GM21786 (cell line): ENCODE measurements at regions not wholly inside any gene's neighbourhood (a gene's known extent, or its start where the extent isn't known, plus 50 kb on each side); places are given as distances from the start of the nearest gene placed in this dataset.

Experiments used
- ATAC-seq: cut with Tn5 transposase; IDR thresholded peaks from one replicate; pipeline ENCODE4 v1.9.1; 2021; ENCODE audit not compliant: unreplicated experiment

DNA sequence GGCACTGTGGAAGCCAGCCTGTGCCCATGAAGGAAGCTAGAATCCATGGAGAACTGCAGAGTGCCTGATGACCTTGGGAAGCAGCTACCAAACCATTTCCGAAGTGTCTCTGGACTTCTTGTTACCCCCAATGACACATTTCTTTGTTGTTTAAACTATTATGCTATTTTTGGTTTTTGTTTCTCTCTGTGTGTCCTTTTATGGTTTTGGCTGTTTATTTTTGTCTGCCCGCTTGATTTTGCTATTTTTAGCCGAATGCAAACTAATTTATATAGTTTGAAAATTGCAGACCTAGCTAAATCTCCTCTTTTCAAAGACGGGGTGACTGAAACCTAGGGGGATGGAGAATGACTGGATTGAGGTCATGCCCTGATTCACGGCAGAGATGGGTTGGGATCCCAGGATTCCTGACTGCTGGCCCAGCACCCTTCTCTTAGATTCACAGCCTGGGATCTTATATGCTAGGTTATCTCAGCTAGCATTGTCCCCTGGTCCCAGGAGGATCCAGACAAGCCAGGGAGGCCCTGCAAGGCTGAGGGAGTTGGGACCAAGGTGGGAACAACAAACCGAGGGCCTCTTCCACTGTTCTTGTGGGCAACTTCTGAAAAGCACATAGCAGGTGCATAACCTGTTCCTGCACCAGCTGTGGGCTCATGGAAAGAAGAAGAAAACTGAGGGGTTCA lies 116.3 kb upstream of the HAAO start:
- ATAC-seq, result no peak

DNA sequence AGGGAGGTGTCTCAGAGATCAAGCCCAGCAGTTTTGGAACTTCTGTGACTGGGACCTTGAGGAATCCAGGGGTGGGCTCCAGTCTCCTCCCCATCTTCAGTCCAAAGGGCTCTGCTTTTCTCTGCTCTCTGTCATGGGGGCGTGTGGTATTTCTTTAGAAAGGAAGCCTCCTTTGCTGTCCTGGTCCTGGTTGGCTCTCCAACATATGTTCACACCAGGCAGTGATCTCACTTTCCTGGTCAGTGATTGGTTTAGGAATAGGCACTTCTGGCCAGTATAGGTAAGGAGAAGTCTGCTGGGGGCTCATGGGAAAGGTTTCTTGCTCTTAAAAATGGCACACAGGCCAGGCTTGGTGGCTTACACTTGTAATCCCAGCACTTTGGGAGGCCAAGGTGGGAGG lies 115.5 kb upstream of the HAAO start:
- ATAC-seq, result no peak

DNA sequence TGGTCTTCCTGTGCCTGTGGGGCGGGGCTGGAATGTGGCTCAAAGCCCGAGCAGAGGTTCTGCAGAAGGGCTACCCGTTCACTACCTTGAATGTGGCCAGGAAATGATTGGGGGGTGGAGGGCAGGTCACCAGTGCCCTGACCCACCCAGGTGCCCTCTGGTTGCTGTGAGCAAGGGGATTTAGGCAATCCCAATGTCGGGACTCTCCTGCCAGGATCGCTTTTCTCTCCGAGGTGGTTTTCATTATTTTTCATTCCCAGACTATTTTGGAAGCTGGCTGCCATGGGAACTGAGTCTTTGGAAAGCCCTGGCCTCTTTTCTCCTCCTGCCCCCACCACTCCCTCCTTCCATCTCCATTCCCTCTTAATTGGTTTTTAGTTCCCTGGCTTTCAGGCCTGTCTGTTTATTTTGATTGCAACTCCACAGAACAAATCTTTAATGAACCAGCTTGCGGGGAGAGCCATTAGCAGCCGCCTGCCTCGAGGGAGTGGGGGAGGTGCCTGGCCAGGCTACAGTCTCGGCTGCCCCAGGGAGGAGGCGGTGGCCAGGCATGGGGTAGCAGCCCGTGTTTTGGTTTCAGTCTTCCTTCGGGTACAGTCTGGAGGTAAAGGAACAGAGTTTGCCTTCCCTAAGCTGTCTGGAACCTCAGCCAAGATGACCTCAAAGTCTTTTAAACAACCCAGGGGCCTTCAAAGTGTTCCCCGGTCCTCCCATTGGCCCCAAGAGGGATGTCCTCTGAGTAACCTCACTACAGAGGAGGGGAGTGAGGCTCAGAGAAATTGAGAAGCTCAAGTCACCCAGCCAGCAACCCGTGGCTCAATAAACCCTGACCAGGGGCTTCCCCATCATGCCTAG lies 114.4 kb upstream of the HAAO start:
- ATAC-seq, result no peak

DNA sequence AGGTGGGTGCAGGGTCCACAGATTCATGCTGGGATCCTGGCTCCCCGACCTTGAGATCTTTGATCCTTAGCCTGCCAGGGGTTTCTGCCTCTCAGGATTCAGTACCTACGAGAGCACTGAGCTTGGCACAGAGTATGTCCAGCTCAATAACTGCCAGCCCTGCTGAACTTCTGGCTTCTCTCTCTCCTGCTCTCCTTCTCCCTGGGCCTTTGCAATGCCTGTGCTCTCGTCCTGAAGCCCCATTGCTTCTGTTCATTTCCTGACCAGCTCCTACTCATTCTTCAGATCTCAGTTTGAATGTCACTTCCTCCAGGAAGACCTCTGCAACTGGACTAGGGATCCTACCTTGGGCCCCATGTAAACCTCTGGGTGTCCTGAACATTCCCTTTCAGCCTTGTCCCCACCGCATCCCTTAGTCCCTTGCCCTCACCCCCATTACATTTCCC lies 113.8 kb upstream of the HAAO start:
- ATAC-seq, result no peak

DNA sequence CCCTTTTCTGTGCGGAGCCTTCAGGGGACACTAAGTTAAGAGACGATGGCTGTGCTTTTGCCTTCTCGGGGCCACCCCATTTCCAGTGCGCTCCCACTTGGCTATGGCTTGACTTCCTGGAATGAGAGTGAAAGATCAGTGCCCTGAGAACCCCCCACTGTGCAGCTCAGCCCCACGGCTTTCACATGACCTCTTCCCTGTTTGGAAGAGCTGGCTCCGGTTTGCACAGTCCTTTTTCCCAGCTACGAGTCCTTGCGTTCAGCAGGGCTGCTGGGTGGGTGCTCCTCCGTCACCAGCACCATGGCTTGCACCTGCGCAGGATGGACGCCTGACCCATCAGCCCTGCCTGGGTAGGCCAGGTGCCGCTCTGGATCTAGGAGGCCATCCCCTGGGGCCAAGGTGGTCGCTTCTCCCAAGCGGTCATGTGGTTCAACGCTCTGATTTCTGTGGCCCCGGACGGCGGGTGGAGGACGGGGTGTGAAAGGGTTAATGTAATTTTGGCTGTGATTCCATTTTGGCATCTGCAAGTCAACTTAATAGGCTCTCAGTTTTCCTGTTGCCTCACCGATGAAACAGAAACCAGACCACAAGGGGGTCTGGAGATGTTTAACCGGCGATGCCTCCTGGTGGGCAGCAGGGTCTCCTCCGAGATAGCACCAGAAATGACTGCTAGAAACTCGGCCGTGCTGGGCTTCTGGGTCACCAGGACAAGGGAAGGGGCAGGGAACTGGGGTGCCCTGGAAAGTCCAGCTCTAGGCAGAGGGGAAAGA lies 113.1 kb upstream of the HAAO start:
- ATAC-seq, result no peak

DNA sequence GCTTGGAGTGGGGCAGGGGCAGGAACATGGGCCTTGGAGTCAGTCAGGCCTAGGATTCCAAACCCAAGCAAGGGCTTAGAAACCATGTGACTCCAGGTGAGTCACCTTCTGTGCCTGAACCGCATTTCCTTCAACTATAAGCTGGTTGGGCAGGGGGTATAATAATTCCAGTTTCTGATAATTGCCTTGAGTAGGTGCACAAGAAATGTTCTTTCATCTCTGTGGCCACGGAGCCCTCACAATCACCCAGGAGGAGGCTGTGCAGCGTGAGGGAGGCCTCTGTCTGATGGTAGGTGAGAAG lies 112.1 kb upstream of the HAAO start:
- no peak for ATAC-seq

DNA sequence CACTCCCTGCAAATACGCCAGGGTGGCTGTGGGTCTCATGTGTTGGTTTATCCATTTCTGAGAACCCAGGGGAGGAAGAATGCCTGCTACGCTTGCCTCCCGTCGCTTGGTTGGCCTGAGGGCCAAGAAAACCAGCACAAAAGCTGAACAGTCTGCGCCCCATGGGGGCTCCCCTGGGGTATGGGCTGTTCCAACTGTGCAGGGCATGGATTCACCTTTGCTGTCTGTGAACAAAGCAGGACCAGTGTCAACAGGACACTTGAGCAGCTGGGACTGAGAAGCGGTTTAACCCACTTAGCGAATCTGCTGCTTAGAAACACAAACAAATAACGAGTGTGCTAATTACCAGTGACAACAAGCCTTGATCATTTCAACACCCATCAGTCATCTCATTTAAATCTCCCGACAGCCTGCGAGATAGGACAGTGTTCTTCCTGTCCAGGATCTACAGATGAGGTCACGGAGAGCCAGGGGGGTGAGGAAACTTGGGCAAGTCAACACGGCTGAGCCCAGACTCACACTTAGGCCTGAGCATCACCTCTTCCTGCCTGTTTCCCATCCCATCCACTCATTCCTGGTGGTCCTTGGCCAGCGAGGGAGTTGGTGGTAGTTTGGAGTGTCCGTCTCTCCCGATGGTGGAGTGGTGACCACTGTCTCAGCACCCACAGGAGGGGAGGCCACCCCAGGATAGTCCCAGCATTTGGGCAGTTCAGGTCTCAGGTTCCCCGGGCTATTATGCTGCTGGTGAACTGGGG lies 111.6 kb upstream of the HAAO start:
- ATAC-seq, result no peak

DNA sequence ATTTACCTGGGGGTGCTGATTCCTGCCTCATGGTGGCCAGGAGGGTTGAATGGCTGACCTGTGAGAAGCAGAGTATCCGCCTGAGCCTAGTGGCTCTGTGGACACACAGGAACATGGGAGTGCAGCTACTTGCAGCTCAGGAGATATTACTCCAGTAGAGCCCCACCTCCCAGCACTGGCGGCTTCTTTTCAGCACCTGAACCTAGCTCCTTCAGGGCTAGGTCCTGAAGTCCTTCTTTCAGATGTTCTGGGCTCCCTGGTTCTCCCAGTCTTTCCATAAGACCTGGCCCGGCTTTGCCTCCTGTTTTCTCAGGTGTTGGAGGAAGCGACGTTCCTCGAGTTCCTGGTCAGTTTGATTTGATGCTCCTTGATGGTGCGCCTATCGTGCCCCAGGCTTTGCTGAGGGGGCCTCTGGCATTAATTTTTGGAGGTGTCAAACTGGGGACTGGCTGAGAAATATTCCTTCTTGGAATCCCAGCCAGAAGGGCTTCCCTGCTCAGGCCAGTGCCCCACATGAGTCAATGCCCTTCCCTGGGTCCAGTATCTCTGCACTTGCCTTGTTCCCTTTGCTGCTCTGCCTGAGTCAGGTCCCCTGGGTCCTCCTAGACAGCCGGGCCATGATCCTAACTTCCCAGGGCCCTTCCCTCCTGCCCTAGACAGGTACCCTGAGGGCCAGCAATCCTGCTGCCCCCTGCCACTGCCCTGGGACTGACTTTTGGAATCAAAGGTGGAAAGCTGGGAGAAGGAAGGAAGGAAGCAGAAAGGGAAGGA lies 110.7 kb upstream of the HAAO start:
- no peak for ATAC-seq

DNA sequence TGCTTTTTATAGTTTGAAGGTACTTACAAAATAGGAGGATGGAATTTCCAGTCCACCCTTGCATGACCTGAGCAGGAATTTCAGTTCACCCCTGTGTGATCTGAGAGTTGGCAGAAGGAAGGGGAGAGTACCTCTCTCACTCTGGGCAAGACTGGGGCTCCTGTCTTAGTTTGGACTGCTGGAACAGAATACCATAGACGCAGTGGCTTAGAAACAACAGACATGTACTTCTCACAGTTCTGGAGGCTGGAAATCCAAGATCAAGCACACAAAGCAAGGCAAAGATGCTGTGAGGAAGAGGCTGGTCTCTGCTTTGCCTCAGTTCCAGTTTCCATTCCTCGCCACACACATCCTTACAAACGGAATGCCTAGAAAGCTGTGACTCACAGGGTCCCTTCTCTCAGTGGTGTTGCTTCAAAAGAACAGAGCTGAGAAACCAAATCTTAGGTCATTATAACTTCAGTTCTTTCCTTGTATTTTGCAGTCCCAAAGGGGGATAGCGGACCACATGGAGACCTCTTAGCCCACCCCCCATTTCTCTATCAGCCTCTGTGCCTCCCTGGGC lies 108.8 kb upstream of the HAAO start:
- ATAC-seq, result no peak

DNA sequence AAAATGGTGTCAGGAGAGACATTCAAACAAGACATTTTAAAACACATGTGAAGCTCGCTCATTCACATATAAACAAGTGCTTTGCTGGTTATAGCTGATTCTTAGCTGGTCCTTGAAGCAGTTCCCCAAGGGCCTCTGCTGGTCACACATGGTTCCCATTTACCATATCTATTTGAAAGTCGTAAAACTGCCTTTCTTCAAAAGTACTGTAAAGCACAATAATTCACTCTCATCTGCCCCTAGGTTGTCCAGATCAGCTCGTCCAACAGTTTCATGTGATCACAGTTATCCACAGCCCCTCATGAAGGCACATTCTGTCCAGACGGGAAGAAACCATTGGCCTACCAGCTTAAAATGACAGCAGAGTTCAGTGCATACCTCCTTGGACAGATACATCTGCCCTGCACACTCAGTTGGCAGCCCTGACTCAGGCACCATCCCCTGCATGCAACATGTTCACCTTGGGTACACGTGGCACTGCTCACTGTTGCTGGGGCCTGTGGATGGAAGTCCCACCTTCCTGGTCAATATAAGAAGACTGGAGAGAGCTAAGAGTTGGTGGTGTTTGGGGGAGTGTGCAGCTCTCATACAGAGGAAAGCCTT lies 108.0 kb upstream of the HAAO start:
- no peak for ATAC-seq

DNA sequence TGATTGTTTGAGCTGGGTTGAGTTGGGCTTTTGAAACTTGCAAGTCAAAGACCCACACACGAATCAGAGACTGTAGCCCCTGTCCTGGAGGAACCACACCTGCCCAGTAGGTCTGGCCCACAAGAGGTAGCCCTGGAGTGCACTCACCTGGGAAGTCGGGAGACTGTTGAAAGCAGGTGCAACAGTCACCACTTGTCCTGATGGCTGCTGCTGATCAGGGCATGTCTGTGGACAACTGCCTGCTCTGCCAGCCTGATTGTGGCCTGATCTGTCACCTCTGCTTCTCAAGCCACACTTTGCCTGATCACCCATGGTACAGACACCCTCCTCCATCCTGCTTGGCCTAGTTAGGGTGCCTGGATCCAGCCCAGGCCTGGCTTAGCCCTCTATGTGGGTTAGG lies 105.0 kb upstream of the HAAO start:
- no peak for ATAC-seq

DNA sequence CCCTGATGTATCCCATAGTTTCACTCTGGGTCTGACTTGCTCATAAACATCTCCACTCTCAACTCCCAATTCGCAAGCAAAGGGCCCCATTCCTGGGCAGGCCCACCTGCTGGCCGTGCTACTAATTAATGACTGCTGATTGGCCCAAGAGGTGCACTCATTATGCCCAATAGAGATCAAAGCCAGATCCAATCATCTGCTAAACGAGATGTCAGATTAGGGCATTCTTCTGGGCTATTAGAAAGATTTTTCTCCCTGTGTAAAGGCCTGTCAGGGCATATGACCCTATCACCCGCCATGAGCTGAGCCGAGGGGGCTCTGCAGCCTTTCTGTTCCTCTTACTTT lies 103.4 kb upstream of the HAAO start:
- no peak for ATAC-seq

DNA sequence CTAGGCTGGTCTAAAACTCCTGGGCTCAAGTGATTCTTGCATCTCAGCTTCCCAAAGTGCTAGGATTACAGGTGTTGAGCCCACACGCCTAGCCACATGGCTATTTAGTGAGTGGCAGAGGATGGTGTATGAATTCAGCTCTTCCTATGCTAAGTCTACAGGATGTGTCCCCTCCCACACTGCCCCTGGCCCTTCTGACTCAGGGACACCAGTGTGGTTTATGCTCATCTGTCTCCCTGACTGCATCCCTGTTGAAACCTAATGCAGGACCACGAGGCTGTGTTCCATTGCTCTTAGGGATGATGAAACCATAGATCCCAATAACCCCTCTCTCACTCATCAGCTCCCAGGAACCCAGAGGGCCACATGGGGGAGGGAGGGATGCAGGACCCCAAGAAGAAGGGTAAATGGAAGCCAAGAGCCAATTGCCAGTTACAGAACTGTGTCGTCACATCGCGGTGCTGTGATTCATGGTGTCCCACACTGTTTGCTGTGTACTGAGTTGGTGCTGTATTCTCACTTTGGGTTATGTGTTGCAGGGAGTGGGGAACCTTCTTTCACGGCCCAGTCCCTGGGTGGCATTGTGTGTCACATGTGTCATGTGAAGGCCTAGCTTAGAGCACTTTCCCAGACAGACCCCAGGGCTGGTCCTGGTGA lies 102.9 kb upstream of the HAAO start:
- no peak for ATAC-seq

DNA sequence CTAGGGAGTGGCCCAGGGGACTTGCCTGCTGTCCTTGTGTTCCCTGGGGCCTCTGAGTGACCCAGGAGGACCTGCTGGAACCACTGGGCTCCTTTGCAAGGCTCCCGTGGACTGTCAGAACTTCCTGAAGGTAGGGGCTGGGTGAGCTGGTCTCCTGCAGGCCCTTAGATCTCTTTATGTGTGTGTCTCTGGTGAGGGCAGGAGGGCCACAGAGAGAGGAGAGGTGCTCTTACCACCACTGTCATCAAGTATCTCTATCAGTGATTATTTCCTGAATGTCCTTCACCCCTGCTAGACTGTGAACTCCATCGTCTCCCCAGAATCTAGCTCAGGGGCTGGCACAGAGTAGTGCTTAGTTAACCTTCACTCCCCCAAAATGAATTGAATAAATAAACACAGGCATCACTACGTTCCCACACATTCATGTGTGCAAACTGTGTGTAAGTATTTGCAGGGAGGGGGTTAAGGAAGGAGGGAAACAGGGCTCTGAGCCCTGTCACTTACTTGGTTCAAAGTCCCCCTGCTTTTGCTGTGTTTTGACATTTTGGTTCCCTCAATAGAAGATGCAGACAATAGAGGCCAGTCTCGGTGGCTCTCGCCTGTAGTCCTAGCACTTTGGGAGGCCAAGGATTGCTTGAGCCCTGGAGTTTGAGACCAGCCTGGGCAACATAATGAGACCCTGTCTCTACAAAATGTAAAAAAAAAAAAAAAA lies 100.8 kb upstream of the HAAO start:
- no peak for ATAC-seq

DNA sequence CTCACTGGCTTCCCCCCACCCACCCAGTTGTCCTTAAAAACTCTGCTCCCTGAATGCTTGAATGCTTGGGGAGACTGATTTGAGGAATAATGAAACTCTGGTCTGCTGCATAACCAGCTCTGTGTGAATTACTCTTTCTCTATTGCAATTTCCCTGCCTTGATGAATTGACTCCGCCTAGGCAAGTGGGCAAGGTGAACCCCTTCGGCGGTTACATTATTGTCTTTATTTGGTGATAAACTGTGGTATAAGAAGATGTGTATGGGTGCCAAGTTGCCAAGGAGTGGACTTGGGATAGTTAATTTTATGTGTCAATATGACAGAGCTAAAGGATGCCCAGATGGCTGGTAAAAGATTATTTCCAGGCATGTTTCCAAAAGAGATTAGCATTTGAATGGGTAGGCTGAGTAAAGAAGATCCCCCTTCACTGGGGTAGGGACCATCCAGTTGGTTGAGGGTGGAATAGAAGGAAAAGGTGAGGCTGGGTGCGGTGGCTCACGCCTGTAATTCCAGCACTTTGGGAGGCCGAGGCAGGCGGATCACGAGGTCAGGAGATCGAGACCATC lies 98.5 kb upstream of the HAAO start:
- ATAC-seq, result no peak

DNA sequence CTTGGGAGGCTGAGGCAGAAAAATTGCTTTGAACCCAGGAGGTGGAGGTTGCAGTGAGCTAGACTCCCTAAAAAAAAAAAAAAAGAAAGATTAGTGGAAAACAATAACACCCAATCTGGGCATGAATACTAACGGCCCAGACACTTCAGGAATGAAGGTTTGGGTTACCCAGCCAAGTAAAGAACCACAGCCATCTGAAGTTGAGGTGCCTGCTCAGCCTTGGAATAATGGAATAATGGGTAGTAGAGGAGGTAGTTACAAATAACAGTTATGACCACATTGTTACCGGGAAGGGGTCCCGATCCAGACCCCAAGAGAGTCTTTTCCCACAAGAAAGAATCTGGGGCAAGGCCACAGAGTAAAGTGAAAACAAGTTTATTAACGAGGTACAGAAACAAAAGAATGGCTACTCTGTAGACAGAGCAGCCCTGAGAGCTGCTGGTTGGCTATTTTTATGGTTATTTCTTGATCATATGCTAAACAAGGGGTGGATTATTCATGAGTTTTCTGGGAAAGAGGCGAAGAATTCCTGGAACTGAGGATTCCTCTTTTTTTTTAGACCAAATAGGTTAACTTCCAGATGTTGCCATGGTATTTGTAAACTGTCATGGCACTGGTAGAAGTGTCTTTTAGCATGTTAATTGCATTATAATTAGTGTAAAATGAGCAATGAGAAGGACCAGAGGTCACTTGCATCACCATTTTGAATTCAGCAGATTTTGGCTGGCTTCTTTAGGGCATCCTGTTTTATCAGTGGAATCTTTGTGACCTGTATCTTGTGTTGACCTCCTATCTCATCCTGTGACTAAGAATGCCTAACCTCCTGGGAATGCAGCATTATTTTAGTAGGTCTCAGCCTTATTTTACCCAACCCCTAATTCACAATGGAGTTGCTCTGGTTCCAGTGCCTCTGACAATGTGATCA lies 96.2 kb upstream of the HAAO start:
- ATAC-seq, result no peak

DNA sequence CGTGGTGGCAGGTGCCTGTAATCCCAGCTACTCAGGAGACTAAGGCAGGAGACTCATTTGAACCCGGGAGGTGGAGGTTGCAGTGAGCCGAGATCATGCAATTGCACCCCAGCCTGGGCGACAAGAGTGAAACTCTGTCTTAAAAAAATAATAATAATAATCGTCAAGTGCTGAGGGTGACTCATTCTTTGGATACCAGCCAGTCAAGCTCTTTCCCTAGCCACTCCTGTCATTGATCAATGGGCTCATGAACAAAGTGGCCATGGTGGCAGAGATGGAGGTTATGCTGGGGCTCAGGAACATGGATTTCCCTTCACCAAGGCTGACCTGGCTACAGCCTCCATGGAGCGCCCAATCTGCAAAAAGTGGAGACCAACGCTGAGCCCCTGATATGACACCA lies 94.5 kb upstream of the HAAO start:
- ATAC-seq, result no peak
